ENCODE measurements at regions not wholly inside any gene's neighbourhood (a gene's known extent, or its start where the extent isn't known, plus 50 kb on each side); places are given as distances from the start of the nearest gene placed in this dataset.

DNA sequence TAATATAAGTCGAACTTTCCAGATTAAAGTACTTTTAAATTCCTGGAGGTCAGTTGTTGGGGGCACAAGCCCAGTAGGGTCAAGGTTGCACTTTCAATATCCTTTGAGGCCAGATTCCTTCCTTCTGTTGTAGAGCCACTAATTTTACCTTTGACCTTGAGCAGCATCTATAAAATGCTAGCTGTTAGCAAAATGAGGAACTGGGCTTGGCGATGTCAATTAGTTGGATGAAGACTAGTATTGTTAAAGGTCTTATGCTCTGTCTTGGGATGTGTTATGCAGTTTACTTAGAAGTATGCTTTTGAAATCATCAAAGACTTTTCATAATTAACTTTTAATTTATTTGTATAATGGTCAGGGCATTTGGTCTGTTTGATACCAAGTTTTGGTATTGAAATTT lies 425.9 kb upstream of the PROX1 start:
- TF ChIP-seq, protein P1, sequence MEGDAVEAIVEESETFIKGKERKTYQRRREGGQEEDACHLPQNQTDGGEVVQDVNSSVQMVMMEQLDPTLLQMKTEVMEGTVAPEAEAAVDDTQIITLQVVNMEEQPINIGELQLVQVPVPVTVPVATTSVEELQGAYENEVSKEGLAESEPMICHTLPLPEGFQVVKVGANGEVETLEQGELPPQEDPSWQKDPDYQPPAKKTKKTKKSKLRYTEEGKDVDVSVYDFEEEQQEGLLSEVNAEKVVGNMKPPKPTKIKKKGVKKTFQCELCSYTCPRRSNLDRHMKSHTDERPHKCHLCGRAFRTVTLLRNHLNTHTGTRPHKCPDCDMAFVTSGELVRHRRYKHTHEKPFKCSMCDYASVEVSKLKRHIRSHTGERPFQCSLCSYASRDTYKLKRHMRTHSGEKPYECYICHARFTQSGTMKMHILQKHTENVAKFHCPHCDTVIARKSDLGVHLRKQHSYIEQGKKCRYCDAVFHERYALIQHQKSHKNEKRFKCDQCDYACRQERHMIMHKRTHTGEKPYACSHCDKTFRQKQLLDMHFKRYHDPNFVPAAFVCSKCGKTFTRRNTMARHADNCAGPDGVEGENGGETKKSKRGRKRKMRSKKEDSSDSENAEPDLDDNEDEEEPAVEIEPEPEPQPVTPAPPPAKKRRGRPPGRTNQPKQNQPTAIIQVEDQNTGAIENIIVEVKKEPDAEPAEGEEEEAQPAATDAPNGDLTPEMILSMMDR (conservative IDR thresholded peaks at IDR 0.05; ENCODE audit: low read length) = no peak
- no peak for DNase-seq (ENCODE audit: low read depth)
- H3K4me3 ChIP-seq (ENCODE audit: low read length) = no peak overlapping the region

DNA sequence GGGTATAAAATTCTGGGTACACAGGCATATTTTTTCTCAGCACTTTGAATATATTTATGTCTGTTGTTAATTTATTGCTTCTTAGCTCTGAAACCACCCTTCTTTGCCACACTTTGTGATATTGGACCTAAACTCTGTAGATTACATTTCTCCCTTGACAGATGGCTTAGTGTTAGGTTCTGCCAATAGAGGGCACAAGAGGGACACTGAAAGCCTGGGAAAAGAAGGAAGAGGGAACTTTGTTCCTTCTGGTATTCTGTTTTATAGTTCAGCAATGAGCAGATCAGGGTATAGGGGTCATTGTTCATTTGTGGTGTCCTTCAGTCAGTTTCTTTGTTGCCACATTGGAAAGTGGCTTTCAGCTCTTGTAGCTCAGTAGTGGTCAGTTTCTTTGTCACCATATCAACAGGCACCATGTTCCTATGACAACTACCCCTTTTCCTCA lies 423.5 kb upstream of the PROX1 start:
- TF ChIP-seq, protein P1 (conservative IDR thresholded peaks at IDR 0.05; ENCODE audit: low read length) = no peak
- DNase-seq (ENCODE audit: low read depth) = no peak
- H3K4me3 ChIP-seq (ENCODE audit: low read length) = no peak overlapping the region

- no peak overlapping the region for H3K4me3 ChIP-seq (ENCODE audit: low read length)
- no peak for DNase-seq (ENCODE audit: low read depth)
- TF ChIP-seq, protein P1 (conservative IDR thresholded peaks at IDR 0.05; ENCODE audit: low read length) = no peak
These were observed 418.6 kb upstream of the PROX1 start for GRCh38 chr1:213568929-213569815.

DNA sequence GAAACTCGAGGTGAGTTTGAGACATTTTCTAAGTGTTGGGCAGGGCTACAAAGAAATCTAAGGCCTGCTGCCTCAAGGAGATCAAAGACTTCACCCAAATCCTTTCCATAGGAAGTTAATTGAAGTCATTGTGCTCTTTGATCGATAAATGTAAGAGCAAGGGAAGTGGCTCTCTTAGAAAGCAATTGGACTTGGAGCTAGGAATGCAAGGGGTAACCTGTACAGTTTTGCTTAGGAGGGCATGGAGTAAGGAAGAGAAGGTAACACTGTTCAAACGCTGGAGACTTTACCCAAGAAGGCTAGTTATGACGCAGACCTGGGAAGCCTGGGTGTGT lies 418.0 kb upstream of the PROX1 start:
- TF ChIP-seq, protein P1 (conservative IDR thresholded peaks at IDR 0.05; ENCODE audit: low read length) = no peak
- DNase-seq (ENCODE audit: low read depth) = no peak
- H3K4me3 ChIP-seq (ENCODE audit: low read length) = no peak overlapping the region

GRCh38 chr1:213570487-213570886 lies 417.3 kb upstream of the PROX1 start:
- TF ChIP-seq, protein P1 (conservative IDR thresholded peaks at IDR 0.05; ENCODE audit: low read length) = no peak
- no peak for DNase-seq (ENCODE audit: low read depth)
- H3K4me3 ChIP-seq (ENCODE audit: low read length) = no peak overlapping the region

- no peak for DNase-seq (ENCODE audit: low read depth)
- H3K4me3 ChIP-seq (ENCODE audit: low read length) = no peak overlapping the region
- TF ChIP-seq, protein P1 (conservative IDR thresholded peaks at IDR 0.05; ENCODE audit: low read length) = no peak
These were observed 416.4 kb upstream of the PROX1 start for GRCh38 chr1:213571419-213571818.

DNA sequence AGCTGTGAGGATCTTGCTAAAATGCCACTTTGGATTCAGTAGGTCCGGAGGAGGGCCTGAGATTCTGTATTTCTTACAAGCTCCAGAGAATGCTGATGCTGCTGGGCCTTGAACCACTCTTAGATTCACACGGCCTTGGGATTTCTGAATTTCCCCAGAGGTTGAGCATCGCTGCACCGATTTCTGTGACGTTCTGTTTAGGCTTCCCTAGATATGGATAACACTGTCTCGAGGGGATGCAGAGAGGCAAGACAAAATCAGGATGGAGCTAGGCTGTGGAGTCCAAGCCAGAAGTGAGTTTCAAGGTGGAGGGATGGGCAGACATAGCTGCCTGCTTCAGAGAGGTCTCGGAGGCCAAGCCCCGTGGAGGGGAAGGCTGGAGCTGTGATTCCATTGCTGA lies 415.9 kb upstream of the PROX1 start:
- TF ChIP-seq, protein P1 (conservative IDR thresholded peaks at IDR 0.05; ENCODE audit: low read length) = no peak
- no peak for DNase-seq (ENCODE audit: low read depth)
- H3K4me3 ChIP-seq (ENCODE audit: low read length) = no peak overlapping the region
